NCI-H2107 (cell line): ENCODE measurements at regions not wholly inside any gene's neighbourhood (a gene's known extent, or its start where the extent isn't known, plus 50 kb on each side); places are given as distances from the start of the nearest gene placed in this dataset.
"Not testable (repeated sequence)": the region's sequence is repeated elsewhere in the genome, so short reads cannot be mapped to it uniquely, and the experiment has no call there.

Source experiments
- DNase-seq: peaks from one replicate; lab custom pipeline; 2025; lab: John Stamatoyannopoulos, UW

DNA sequence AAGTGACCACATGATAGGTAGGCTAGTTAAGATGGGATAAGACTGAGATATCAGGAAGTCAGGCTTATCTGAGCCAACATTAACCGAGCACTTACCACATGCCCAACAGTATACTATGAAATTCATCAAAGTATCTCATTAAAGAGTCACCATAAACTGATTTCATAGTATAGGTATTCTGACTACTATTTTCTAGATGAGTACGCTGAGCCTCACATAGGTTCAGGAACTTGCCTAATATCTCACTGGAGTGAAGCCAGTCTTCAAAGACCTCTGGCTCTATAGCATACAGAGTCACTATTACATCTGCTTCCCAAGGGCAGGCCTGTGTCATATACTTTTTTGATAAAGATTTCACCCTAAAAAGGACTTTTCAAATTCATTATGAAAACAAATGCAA lies 115.6 kb upstream of the NGF start:
- DNase-seq, result no peak

DNA sequence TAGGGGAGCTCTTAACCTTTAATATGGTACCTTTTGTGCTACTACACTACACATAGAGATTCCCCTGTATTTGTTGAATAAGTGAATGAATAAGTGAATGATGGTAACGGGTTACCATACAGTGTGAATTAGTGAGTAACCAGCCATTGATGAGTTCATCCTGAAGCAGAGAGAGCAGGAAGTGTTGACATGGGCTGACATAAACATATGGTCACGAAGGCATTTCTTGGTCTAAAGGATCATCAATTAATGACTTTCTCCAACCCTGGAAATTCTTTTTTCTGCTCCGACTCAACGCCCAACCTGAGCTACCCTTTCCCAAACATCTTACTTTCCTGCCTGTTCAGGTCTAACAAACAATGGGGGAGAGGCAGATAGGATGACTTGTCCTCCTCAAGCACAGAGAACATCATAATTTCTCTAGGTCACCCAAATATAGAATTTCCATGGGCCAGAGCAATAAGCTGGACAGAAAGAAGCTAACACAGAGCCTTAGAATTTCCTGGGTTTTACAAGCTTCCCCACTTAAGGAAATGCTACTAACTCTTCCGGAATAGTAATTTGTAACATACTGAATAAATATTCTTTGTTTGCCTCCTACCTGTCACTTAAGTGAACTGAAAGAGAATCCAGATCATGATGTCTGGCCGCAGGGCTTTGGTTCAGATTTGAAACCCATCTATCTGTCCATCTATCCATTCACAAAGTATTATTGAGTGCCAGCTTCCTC lies 114.7 kb upstream of the NGF start:
- no peak for DNase-seq

DNA sequence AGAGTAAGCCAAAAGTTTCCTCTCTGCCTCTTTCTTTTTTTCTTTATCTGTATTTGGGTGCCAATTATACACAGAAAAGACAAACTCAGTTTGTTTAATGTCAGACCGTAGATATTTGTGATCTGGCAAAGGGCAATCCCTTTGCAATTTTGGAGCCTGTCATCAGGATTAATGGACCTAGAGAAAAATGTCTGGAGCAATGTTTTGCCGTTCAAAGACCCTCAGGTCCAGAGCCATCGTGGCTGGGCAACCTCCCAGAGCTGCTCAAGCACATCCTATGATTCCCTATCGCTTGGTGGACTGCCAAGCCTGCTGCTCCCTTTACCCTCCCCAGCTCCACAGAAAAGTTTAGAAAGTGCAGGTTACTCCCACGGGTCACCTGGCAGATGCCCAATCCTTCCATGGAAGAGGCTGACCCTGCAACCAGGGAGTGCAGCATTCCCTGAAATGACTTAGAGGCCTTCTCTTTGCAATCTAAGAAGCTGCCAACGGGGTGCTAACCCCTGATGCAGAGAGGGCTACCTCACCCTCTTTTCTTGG lies 112.5 kb upstream of the NGF start:
- DNase-seq, result no peak

DNA sequence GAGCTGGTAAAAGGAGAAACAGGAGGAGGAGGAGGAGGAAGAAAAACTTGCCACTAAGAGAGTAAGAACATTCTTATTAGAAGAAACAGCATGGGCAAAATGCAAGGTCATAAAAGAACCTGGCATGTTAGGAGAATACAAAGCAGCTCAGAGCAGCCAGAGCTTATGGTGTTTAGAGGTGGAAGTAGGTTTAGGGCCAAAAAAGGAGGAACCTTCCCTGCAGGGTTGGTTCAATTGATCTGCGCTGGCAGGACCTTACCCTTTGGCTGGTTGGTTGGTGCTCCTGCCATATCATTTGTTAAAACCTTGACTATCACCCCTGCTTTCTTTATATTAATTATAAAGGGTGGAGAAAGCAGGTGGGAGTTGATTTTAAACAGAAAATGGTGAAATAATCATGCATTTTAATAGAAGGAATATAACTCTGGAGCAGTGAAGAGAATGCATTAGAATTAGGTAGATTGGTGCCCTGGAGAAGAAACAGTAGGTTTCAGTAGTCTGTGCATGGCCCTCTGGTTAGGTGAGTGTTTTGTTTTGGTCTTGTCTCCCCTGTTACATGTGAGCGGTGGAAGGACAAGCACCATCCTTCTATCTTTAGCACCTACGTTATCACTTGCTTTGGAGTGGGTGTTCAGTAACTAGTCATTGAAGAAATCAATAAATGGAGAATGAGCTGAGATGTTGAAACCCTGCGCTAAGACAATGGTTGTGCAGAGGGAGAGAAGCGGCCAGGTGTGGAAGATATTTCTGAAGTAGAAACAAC lies 110.4 kb upstream of the NGF start:
- no peak for DNase-seq

- no peak for DNase-seq
Observed at GRCh38 chr1:115447672-115448071, 109.6 kb upstream of the NGF start.

DNA sequence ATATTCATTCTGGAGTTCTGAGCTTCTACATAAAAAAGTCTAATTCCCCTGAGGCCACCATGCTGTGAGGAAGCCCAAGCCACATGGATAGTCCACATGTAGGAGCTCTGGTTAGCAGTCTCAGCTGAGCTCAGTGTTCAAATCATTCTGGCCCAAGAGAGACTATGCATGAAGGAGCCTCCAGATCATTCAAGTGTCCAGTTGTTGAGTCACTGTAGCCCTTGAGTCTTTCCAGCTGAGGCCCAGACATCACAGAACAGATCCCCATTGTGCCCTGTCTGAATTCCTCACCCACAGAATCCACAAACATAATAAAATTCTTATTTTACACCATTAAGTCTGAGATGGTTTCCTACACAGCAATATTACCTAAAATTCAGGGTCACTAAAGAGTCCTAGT lies 107.0 kb upstream of the NGF start:
- no peak for DNase-seq

GRCh38 chr1:115440733-115441132 lies 102.7 kb upstream of the NGF start:
- no peak for DNase-seq

GRCh38 chr1:115439520-115439919 lies 101.5 kb upstream of the NGF start:
- DNase-seq, result not testable (repeated sequence)

GRCh38 chr1:115437196-115437595 lies 99.1 kb upstream of the NGF start:
- DNase-seq, result peak; percentile 60

- no peak for DNase-seq
Observed at GRCh38 chr1:115436596-115436995, 98.5 kb upstream of the NGF start.

GRCh38 chr1:115433483-115433882 lies 95.4 kb upstream of the NGF start:
- DNase-seq, result no peak

- DNase-seq, result no peak
Observed at GRCh38 chr1:115432061-115432460, 94.0 kb upstream of the NGF start.

DNA sequence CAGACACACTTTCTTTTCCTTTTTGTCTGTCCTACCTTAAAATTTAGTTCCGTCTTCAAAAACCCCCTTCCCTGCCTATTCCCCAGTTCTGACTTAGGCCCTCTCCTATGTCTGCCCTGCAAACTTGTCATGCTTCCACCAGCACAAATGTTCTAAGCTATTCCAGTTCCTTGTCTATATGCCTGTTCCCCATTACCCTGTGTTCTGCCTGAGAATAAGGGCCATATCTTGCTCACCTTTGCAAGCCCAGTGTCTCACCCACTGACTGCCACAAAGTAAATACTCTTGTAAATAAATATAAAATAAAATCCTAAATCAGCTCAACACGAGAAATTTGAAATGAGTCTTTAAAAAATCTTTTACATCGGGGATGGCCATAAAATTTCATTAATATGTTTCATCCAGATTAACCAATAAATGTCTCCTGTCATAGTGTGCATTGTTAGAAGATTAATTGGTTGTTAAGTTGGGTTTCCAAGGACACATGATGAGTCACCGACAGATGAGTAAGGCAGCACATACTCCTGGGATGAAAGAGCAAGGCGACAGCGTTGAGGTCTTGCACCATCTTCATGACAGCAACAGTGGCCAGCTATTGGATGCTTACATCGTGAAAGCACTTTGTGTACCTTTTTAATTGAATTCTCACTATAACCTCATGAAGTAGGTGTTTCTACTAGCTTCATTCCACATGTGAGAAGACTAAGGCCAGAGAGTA lies 92.6 kb upstream of the NGF start:
- no peak for DNase-seq

GRCh38 chr1:115429884-115430283 lies 91.8 kb upstream of the NGF start:
- no peak for DNase-seq

DNA sequence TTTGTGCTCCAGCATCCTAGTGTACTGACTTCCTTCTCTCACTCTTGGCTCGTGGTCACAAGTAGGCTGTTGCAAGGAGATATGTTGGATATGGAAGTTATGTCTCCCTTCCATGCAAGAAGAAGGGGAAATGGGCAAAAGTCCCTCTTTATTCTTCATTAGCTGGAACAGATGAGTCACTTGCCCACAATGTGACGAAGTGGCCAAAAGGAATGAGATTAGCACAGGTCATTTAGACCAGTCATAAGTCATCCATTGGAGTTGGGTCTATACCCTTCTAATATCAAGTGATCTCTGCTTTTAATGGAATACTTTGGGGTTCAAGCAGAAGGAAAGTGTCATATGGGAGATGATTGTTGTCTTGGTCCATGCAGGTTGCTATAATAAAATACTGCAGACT lies 91.2 kb upstream of the NGF start:
- DNase-seq, result no peak

DNA sequence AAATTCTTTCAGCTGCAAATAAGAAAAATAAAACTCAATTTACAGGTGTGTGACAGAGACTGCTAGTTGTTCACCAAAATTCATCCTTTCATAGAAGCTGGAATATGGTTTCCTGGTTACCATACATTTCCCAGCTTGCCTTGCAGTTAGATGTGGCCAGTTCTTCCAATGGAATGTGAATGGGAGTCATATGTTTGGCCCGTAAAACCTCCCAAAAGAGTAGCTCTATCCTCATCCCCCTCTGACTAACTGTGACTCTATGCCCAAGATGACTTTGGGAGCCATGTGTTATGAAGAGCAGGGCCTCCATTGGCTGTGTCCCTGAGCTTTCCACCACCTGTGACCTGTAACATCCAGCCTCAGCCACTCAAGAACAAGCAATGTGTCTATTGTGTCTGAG lies 90.6 kb upstream of the NGF start:
- no peak for DNase-seq

GRCh38 chr1:115428256-115428655 lies 90.2 kb upstream of the NGF start:
- no peak for DNase-seq

DNA sequence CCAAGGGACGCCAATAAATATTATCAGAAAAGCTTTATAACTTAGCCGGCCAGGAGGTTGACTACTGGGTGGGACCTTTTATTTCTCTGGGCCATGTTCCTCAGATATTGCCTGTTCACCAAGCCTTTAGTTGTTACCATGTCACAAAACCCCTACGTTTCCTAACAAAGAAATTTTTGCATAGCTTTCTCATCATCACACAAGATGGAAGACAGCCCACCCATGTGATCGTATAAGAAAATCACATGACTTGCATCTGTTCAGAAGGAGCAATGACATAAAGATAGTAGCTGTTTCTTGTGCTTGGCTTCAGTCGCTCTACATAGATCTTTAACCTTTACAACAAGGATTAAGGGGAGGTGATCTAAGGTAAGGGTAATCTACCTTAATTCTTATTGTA lies 88.9 kb upstream of the NGF start:
- DNase-seq, result no peak

- DNase-seq, result no peak
Observed at GRCh38 chr1:115426231-115426771, 88.3 kb upstream of the NGF start.

DNA sequence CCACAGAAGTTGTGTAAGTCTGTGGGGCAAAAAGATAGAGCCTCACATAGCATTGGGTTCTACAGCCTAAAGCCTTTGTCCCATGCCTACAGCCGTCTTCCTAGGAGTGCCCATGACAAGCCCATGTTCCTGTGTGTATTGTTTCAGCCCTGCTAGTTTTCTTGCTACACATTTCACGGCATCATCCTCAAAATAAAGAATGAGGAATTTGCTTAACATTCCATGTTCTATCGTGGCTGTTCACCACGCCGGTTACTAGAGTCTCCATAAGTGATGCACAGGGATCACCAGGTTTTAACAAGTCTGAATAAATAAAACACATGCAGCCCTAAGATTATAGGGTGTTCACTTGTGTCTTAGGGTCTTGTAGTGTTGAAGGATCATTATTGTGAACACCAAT lies 87.4 kb upstream of the NGF start:
- no peak for DNase-seq

GRCh38 chr1:115423776-115424175 lies 85.7 kb upstream of the NGF start:
- DNase-seq, result no peak

DNA sequence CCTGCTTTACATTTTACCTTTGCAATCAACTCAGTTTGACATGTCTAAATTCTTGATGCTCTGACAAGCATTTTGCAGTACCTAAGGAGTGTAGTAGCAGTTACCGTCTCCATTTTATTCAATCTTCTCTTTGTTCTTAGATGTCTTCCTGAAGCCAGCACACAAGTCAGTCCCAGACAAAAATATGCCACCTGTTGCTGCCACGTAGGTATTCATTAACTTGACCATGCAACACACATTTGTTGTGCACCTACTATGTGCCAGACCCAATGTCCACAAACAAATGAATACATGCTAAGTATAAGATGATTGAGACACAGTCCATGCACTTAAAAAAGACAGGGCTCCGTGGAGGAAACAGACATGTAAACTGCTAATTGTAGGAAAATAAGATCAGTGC lies 81.5 kb upstream of the NGF start:
- no peak for DNase-seq

DNA sequence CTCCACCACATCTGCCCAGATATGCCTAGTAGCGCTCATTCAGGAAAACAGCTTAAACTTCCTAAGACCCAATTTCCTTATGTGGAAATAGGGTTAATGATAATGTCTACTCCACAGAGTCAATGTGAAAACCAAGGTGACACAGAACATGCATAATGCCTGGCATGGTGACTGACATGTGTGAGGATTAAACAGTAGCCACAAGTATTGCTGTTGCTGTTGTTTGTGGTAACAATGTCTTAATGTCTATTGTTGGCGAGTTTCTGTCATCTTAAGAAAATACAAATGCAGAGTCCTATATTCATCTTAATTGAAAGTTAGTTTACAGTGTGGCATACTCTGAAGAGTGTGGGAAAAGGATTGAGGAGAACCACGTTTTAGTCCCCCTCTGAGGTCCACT lies 75.6 kb upstream of the NGF start:
- no peak for DNase-seq
